Smooth muscle cell (in vitro differentiated cells): ENCODE measurements at regions not wholly inside any gene's neighbourhood (a gene's known extent, or its start where the extent isn't known, plus 50 kb on each side); places are given as distances from the start of the nearest gene placed in this dataset.
A peak's percentile ranks its signal among the peaks of the same experiment; 100 is the strongest.

Source experiments
- DNase-seq: peaks from one replicate; lab custom pipeline; 2025; ENCODE audit not compliant: unreplicated experiment; lab: John Stamatoyannopoulos, UW
- H2AFZ ChIP-seq: fragments of 200-600 bp; sonication (generic); 2 replicates; pipeline ENCODE4 v1.6.0; 2016; ENCODE audit warnings: antibody characterized with exemption, low read depth, mild to moderate bottlenecking
- H3F3A ChIP-seq: fragments of 200-600 bp; sonication (generic); 2 replicates; pipeline ENCODE4 v1.6.0; 2017; ENCODE audit warnings: antibody characterized with exemption, low read depth
- H3K27ac ChIP-seq: fragments of 200-600 bp; sonication (generic); 2 replicates; pipeline ENCODE4 v1.5.1; 2016; ENCODE audit warnings: low read depth, mild to moderate bottlenecking
- H3K27me3 ChIP-seq: fragments of 200-600 bp; sonication (generic); 2 replicates; pipeline ENCODE4 v1.6.1; 2016; ENCODE audit warnings: low read depth, mild to moderate bottlenecking
- H3K36me3 ChIP-seq: fragments of 200-600 bp; sonication (generic); 2 replicates; pipeline ENCODE4 v1.5.1; 2016; ENCODE audit warnings: low read depth
- H3K4me1 ChIP-seq: fragments of 200-600 bp; sonication (generic); 2 replicates; pipeline ENCODE4 v1.5.1; 2016; ENCODE audit warnings: low read depth
- H3K4me2 ChIP-seq: fragments of 200-600 bp; sonication (generic); 2 replicates; pipeline ENCODE4 v1.6.0; 2016; ENCODE audit warnings: mild to moderate bottlenecking
- H3K4me3 ChIP-seq: fragments of 200-600 bp; sonication (generic); 2 replicates; pipeline ENCODE4 v1.5.1; 2016; ENCODE audit warnings: mild to moderate bottlenecking
- H3K79me2 ChIP-seq: fragments of 200-600 bp; sonication (generic); 2 replicates; pipeline ENCODE4 v1.6.0; 2016; ENCODE audit warnings: low read depth, mild to moderate bottlenecking
- H3K9ac ChIP-seq: fragments of 200-600 bp; sonication (generic); 2 replicates; pipeline ENCODE4 v1.6.0; 2016; ENCODE audit warnings: low read depth
- H3K9me3 ChIP-seq: fragments of 200-600 bp; sonication (generic); replicated peaks from 2 replicates; pipeline ENCODE4 v1.5.1; 2016; ENCODE audit warnings: low read depth
- H4K20me1 ChIP-seq: fragments of 200-600 bp; sonication (generic); 2 replicates; pipeline ENCODE4 v1.6.0; 2016; ENCODE audit warnings: low read depth
- CTCF ChIP-seq: fragments of 200-600 bp; sonication (generic); IDR thresholded peaks from 2 replicates; pipeline ENCODE4 v1.5.1; 2017; ENCODE audit warnings: borderline replicate concordance, mild to moderate bottlenecking, antibody characterized with exemption; ENCODE audit not compliant: insufficient read depth, poor library complexity, severe bottlenecking
- WGBS: methylation state at CpG from one replicate; pipeline ENCODE4 v1.1.7; 2016; ENCODE audit warnings: low lambda C conversion rate; 5-methylcytosine and 5-hydroxymethylcytosine counted together

- Histone ChIP-seq H3K27ac (no peak overlapping the region), H3K4me1 (peaks cover 32% of the 10 kb centered on the region), H2AFZ (no peak overlapping the region), H4K20me1 (no peaks in the 10 kb centered on the region), H3K4me3 (no peak overlapping the region), H3K27me3 (no peaks in the 10 kb centered on the region), H3K9ac (no peak overlapping the region), H3F3A (no peaks in the 10 kb centered on the region), H3K4me2 (no peak overlapping the region), H3K9me3 (no peaks in the 10 kb centered on the region), H3K79me2 (no peaks in the 10 kb centered on the region), H3K36me3 (no peaks in the 10 kb centered on the region)
- TF ChIP-seq CTCF = no peak
- DNase-seq = no peak
- WGBS = 76% methylated on average over 9 of the region's 9 CpGs
These were observed 525.5 kb downstream of the SOX6 start for GRCh38 chr11:15830741-15831428.

DNA sequence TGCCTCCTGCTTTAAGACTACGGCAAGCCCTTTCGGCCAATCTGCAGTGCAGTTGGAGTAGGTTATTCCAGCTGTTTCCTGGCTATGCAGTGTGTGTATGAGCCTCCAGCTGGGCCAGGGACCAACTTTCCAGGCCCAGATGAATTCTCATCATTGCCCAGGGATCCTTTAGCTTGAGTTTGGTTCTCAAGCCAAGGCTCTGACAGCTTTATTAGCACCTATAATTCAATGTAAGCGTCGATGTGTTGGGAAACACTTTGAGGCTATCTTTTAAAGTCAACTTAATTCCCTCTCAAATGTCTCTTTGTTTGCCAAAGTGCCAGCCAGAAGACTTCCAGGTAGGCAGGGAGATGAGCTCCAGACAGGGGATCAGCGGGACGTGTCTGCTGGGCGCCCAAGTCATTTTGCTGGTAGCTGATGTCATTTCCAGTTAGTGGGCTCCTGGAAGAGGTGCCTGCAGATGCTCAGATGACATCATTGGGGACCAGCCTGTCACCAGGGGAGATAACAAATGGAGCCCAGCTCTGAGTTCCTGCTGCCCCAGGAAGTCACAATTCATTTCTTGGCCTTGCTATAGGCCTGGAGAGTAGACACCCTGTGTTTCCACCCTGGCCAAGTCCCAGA lies 520.4 kb downstream of the SOX6 start:
- no peak overlapping the region for H3K9ac ChIP-seq
- H3K27ac ChIP-seq = peak overlapping the region; percentile 54
- H3F3A ChIP-seq = no peaks in the 10 kb centered on the region
- DNase-seq = no peak
- WGBS = 25% methylated on average over 7 of the region's 7 CpGs
- no peaks in the 10 kb centered on the region for H3K36me3 ChIP-seq
- no peak for TF ChIP-seq CTCF
- peak overlapping the region; percentile 67 for H2AFZ ChIP-seq
- no peaks in the 10 kb centered on the region for H3K9me3 ChIP-seq
- H3K4me1 ChIP-seq = peaks cover 16% of the 10 kb centered on the region
- H4K20me1 ChIP-seq = no peaks in the 10 kb centered on the region
- H3K4me3 ChIP-seq = no peak overlapping the region
- no peak overlapping the region for H3K4me2 ChIP-seq
- H3K79me2 ChIP-seq = no peaks in the 10 kb centered on the region
- H3K27me3 ChIP-seq = no peaks in the 10 kb centered on the region

DNA sequence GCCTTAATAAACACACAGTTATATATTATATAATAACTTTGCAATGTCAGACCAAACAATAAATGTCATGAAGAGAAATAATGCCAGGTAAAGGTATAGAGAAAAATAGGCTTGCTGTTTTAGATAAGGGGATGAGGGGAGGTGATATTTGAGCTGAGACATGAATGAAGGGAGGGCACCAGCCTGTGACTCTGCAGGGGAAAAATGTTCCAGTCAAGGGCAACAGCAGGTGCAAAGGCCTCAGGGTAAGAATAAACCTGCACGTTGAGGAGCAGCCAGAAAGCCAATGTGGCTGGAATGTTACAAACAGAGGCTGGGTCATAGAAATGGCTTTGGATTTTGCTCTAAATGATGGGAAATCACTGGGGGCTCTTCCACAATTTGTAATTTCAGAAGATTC lies 519.6 kb downstream of the SOX6 start:
- TF ChIP-seq CTCF = no peak
- Histone ChIP-seq H3K9me3 (no peaks in the 10 kb centered on the region), H3K4me1 (peaks cover 20% of the 10 kb centered on the region), H3K4me3 (no peak overlapping the region), H4K20me1 (no peaks in the 10 kb centered on the region), H3K79me2 (no peaks in the 10 kb centered on the region), H3K36me3 (no peaks in the 10 kb centered on the region), H3K4me2 (no peak overlapping the region), H3K9ac (no peak overlapping the region), H3F3A (no peaks in the 10 kb centered on the region), H2AFZ (no peak overlapping the region), H3K27me3 (no peaks in the 10 kb centered on the region), H3K27ac (no peak overlapping the region)
- 47% methylated on average over 1 of the region's 1 CpG for WGBS
- DNase-seq = no peak
